Cardiac muscle cell (in vitro differentiated cells and primary cell): ENCODE measurements at regions not wholly inside any gene's neighbourhood (a gene's known extent, or its start where the extent isn't known, plus 50 kb on each side); places are given as distances from the start of the nearest gene placed in this dataset.

Source experiments
- DNase-seq, 2 donors: peaks; one replicate each; pipeline versions ENCODE4 v3.0.0 to v3.0.0-alpha.2; 2010 to 2017; ENCODE audit warnings: low read depth in 1 of 2, low spot score in 1 of 2
- H3K27ac ChIP-seq: fragments of 200-600 bp; sonication (generic); 2 replicates; pipeline ENCODE4 v1.5.1; 2016
- H3K27me3 ChIP-seq: fragments of 200-600 bp; sonication (generic); 2 replicates; pipeline ENCODE4 v1.6.0; 2016; ENCODE audit warnings: control low read depth
- H3K36me3 ChIP-seq: fragments of 200-600 bp; sonication (generic); 2 replicates; pipeline ENCODE4 v1.5.1; 2016; ENCODE audit warnings: control low read depth
- H3K4me1 ChIP-seq: fragments of 200-600 bp; sonication (generic); 2 replicates; pipeline ENCODE4 v1.8.1; 2017; ENCODE audit warnings: low read depth, mild to moderate bottlenecking, mixed run types
- H3K4me3 ChIP-seq: fragments of 200-600 bp; sonication (generic); 2 replicates; pipeline ENCODE4 v1.5.1; 2016; ENCODE audit warnings: mild to moderate bottlenecking
- H3K9me3 ChIP-seq: fragments of 200-600 bp; sonication (generic); 2 replicates; pipeline ENCODE4 v1.5.1; 2017; ENCODE audit warnings: low read depth, mild to moderate bottlenecking, control low read depth
- TF ChIP-seq, protein P1 (sequence below): IDR thresholded peaks from 2 replicates; pipeline ENCODE4 v1.5.1; 2012; ENCODE audit warnings: low read depth, mild to moderate bottlenecking, low read length

DNA sequence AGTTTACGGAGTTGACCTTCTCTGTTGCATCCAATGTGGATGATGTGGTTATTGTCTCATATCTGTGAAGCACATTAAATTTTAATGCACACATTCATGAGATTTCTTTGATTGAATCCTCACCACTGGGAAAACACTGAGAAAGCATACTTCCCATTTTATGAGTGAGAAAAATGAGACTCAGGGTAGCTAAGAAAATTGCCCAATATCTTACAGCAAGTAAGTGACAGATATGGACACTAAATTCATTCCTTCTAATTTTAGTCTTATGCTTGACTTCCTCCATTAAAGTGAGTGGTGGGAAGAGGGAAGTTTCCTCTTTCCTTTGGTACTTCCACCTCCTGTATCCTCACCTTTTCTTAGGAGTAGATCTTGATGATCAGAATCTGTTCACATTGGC lies 504.8 kb upstream of the BOD1L1 start:
- H3K4me3 ChIP-seq, result no peak overlapping the region
- no peaks in the 10 kb centered on the region for H3K36me3 ChIP-seq
- DNase-seq, result no peak
- H3K27ac ChIP-seq, result no peak overlapping the region
- no peaks in the 10 kb centered on the region for H3K4me1 ChIP-seq
- TF ChIP-seq, protein P1, sequence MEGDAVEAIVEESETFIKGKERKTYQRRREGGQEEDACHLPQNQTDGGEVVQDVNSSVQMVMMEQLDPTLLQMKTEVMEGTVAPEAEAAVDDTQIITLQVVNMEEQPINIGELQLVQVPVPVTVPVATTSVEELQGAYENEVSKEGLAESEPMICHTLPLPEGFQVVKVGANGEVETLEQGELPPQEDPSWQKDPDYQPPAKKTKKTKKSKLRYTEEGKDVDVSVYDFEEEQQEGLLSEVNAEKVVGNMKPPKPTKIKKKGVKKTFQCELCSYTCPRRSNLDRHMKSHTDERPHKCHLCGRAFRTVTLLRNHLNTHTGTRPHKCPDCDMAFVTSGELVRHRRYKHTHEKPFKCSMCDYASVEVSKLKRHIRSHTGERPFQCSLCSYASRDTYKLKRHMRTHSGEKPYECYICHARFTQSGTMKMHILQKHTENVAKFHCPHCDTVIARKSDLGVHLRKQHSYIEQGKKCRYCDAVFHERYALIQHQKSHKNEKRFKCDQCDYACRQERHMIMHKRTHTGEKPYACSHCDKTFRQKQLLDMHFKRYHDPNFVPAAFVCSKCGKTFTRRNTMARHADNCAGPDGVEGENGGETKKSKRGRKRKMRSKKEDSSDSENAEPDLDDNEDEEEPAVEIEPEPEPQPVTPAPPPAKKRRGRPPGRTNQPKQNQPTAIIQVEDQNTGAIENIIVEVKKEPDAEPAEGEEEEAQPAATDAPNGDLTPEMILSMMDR, result no peak
- no peaks in the 10 kb centered on the region for H3K27me3 ChIP-seq
- no peaks in the 10 kb centered on the region for H3K9me3 ChIP-seq

GRCh38 chr4:14138106-14138505 lies 510.6 kb upstream of the BOD1L1 start:
- H3K27ac ChIP-seq, result no peak overlapping the region
- H3K27me3 ChIP-seq, result no peaks in the 10 kb centered on the region
- TF ChIP-seq, protein P1, result no peak
- H3K36me3 ChIP-seq, result no peaks in the 10 kb centered on the region
- H3K9me3 ChIP-seq, result no peaks in the 10 kb centered on the region
- DNase-seq, result no peak
- H3K4me1 ChIP-seq, result no peaks in the 10 kb centered on the region
- no peak overlapping the region for H3K4me3 ChIP-seq

DNA sequence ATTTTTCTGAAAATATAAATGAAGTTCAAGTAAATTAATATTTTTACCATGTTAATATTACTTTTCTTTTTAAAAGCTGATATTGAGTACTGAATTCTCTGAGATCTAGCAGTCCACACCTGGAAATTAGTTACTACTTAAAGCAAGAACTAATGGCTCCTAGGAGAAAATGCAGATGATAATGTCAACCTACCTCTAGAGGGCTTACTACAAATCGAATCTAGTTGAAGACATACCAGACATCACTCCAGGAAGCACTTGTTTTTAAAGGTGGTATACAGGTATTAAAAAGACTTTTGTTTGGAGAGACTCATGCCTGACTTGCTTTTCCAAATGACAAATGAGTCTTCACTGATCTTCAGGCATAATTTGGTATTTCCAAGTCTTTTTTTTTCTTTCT lies 516.4 kb upstream of the BOD1L1 start:
- Histone ChIP-seq H3K36me3 (no peaks in the 10 kb centered on the region), H3K27me3 (no peaks in the 10 kb centered on the region), H3K4me3 (no peak overlapping the region), H3K9me3 (no peaks in the 10 kb centered on the region), H3K4me1 (no peaks in the 10 kb centered on the region), H3K27ac (no peak overlapping the region)
- TF ChIP-seq, protein P1, result peak; percentile 2
- DNase-seq, result no peak

DNA sequence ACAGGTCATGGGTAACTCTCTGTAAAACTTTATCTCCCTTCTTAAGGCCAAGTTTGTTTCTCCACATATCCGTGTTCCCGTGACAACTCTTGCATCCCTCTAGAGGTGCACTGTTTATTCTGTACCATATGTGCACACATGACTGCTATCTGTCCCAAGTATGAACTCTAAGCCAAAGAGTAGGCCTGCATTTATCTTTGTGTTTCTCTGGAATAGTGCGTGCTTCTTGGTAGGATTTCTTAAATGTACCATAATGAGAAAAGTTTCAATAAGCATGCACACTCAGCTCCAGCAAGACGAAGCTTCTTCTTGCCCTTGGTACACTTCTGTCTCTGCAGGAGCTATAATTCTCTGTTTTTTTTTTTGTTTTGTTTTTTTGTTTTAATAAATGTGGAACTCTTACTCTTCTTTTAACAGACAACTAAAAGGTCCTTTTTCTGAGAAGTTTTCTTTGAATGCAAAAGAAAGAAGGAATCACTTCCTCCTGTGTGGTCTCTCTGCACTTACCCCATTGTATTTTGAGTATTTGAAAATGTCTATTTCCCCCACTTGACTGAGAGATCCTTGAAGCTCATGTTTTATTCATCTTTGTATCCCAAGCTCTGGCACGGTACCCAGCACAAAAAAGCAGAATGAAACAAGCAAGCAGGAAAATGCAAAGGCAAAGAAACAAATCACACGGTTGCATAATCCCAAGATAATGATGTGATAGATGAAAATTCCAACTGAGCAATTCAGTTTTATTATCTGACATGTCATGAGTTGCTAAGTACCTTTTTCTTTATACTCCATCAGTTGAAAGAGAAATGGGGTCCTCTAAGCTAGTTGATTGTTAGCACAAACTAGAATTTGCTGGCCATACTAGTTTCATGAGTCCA lies 521.9 kb upstream of the BOD1L1 start:
- Histone ChIP-seq H3K9me3 (no peaks in the 10 kb centered on the region), H3K36me3 (no peaks in the 10 kb centered on the region), H3K27me3 (no peaks in the 10 kb centered on the region), H3K4me3 (no peak overlapping the region), H3K4me1 (no peaks in the 10 kb centered on the region), H3K27ac (no peak overlapping the region)
- TF ChIP-seq, protein P1, result no peak
- peak in 1 of 2 donors; percentile 46 for DNase-seq

- Histone ChIP-seq H3K36me3 (no peaks in the 10 kb centered on the region), H3K27ac (no peak overlapping the region), H3K9me3 (no peaks in the 10 kb centered on the region), H3K4me3 (no peak overlapping the region), H3K4me1 (peaks cover 9% of the 10 kb centered on the region), H3K27me3 (no peaks in the 10 kb centered on the region)
- TF ChIP-seq, protein P1, result no peak
- DNase-seq, result no peak
These were observed 523.6 kb upstream of the BOD1L1 start for GRCh38 chr4:14151101-14151500.
